GM12878 (cell line): ENCODE measurements at regions not wholly inside any gene's neighbourhood (a gene's known extent, or its start where the extent isn't known, plus 50 kb on each side); places are given as distances from the start of the nearest gene placed in this dataset.

ENCODE experiments used
- BACH1 ChIP-seq: fragments of 450-650 bp; IDR thresholded peaks from 2 replicates; pipeline ENCODE4 v1.6.1; 2017; ENCODE audit warnings: mild to moderate bottlenecking, borderline replicate concordance
- FOXK2 ChIP-seq: fragments of 450-650 bp; IDR thresholded peaks from 2 replicates; pipeline ENCODE4 v1.6.1; 2017; ENCODE audit warnings: mild to moderate bottlenecking, moderate library complexity
- POLR2A ChIP-seq: IDR thresholded peaks from 2 replicates; pipeline ENCODE4 v1.6.1; 2011; ENCODE audit warnings: low read depth, mild to moderate bottlenecking, low read length
- TF ChIP-seq, protein P1 (sequence below), 3 experiments: IDR thresholded peaks in 2 of 3; conservative IDR thresholded peaks in 1 of 3; 2 replicates each; pipeline ENCODE4 v1.5.1; 2011; ENCODE audit warnings: low read depth in 3 of 3, low read length in 3 of 3, mild to moderate bottlenecking in 3 of 3, control low read depth in 2 of 3, moderate library complexity in 2 of 3, inconsistent platforms in 1 of 3, mixed read lengths in 1 of 3; ENCODE audit not compliant: control insufficient read depth in 2 of 3, insufficient read depth in 1 of 3; ENCODE audit errors: extremely low read depth in 1 of 3

- TF ChIP-seq FOXK2 (no peak), POLR2A (no peak), BACH1 (no peak)
- TF ChIP-seq, protein P1, sequence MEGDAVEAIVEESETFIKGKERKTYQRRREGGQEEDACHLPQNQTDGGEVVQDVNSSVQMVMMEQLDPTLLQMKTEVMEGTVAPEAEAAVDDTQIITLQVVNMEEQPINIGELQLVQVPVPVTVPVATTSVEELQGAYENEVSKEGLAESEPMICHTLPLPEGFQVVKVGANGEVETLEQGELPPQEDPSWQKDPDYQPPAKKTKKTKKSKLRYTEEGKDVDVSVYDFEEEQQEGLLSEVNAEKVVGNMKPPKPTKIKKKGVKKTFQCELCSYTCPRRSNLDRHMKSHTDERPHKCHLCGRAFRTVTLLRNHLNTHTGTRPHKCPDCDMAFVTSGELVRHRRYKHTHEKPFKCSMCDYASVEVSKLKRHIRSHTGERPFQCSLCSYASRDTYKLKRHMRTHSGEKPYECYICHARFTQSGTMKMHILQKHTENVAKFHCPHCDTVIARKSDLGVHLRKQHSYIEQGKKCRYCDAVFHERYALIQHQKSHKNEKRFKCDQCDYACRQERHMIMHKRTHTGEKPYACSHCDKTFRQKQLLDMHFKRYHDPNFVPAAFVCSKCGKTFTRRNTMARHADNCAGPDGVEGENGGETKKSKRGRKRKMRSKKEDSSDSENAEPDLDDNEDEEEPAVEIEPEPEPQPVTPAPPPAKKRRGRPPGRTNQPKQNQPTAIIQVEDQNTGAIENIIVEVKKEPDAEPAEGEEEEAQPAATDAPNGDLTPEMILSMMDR (IDR thresholded peaks at IDR 0.05 in 2 of 3, conservative IDR thresholded peaks at IDR 0.05 in 1 of 3; ENCODE audit: control insufficient read depth in 2 of 3, extremely low read depth in 1 of 3, insufficient read depth in 1 of 3, low read depth in 3 of 3, low read length in 3 of 3) = no peak
Measured at GRCh38 chr13:88376760-88377388, 705.7 kb downstream of the SLITRK5 start.
